Bronchial epithelial cell (primary cell): ENCODE measurements at regions not wholly inside any gene's neighbourhood (a gene's known extent, or its start where the extent isn't known, plus 50 kb on each side); places are given as distances from the start of the nearest gene placed in this dataset.
A peak's percentile ranks its signal among the peaks of the same experiment; 100 is the strongest.

Source experiments
- DNase-seq: peaks from one replicate; pipeline ENCODE4 v3.0.0-alpha.2; 2010; ENCODE audit warnings: low read depth
- FAIRE-seq: peaks from 2 replicates; lab custom pipeline; 2011; peaks lifted over from hg19 to GRCh38; lab: Jason Lieb, UNC
- H3K27me3 ChIP-seq: 2 replicates; pipeline ENCODE4 v1.5.1; 2011; ENCODE audit warnings: low read length; ENCODE audit not compliant: control insufficient read depth, insufficient read depth
- H3K36me3 ChIP-seq: 2 replicates; pipeline ENCODE4 v1.5.1; 2011; ENCODE audit warnings: low read length; ENCODE audit not compliant: control insufficient read depth, insufficient read depth
- H3K4me3 ChIP-seq: 2 replicates; pipeline ENCODE4 v1.5.1; 2011; ENCODE audit warnings: mild to moderate bottlenecking, low read depth, low read length, control low read depth
- TF ChIP-seq, protein P1 (sequence below): IDR thresholded peaks from 2 replicates; pipeline ENCODE4 v1.5.1; 2011; ENCODE audit warnings: mild to moderate bottlenecking, moderate library complexity, low read length, control low read depth, inconsistent platforms; ENCODE audit not compliant: insufficient read depth, severe bottlenecking

DNA sequence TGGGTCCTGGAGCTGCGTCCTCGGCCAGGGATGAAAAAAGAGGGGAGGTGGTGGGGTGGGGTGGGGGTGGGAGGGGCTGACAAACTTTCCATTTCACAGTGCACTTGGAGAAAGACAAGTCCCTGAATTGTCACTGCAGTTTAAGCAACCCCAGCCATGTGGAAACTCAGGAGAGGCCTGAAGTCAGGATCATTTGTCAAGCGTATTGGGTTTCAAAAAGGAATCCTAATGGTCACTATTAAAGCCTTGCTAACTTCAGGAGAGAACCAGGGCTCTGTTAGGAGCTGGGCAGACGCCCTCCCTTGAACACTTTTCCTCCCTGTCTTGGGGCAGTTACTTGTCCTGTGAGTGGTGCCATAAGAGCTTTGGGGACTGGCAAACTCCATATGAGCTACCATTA, 159.9 kb downstream of the FNDC1 start:
- TF ChIP-seq, protein P1, sequence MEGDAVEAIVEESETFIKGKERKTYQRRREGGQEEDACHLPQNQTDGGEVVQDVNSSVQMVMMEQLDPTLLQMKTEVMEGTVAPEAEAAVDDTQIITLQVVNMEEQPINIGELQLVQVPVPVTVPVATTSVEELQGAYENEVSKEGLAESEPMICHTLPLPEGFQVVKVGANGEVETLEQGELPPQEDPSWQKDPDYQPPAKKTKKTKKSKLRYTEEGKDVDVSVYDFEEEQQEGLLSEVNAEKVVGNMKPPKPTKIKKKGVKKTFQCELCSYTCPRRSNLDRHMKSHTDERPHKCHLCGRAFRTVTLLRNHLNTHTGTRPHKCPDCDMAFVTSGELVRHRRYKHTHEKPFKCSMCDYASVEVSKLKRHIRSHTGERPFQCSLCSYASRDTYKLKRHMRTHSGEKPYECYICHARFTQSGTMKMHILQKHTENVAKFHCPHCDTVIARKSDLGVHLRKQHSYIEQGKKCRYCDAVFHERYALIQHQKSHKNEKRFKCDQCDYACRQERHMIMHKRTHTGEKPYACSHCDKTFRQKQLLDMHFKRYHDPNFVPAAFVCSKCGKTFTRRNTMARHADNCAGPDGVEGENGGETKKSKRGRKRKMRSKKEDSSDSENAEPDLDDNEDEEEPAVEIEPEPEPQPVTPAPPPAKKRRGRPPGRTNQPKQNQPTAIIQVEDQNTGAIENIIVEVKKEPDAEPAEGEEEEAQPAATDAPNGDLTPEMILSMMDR, result no peak
- FAIRE-seq, result no peak
- no peak for DNase-seq
- no peaks in the 10 kb centered on the region for H3K36me3 ChIP-seq
- no peaks in the 10 kb centered on the region for H3K27me3 ChIP-seq
- H3K4me3 ChIP-seq, result no peak overlapping the region

DNA sequence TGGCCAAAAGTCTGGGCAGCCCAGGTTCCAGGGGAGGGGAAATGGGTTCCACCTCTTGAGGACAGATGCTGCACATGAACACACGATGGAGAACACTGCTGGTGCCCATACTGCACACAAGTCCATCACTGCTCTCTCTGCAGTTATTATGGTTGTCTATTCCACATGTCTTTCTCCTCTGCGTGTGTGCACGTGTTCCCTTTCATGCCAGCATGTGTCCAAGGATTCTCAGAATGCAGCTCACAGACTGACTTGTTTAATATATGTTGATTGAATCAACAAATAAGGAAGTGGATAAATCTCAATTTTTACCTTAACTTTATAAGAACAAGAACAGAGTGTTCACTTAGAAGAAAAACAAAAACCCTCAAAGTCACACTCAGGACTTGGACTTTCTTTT, 158.9 kb downstream of the FNDC1 start:
- Histone ChIP-seq H3K36me3 (no peaks in the 10 kb centered on the region), H3K27me3 (no peaks in the 10 kb centered on the region), H3K4me3 (no peak overlapping the region)
- TF ChIP-seq, protein P1, result no peak
- peak; percentile 13 for FAIRE-seq
- no peak for DNase-seq

DNA sequence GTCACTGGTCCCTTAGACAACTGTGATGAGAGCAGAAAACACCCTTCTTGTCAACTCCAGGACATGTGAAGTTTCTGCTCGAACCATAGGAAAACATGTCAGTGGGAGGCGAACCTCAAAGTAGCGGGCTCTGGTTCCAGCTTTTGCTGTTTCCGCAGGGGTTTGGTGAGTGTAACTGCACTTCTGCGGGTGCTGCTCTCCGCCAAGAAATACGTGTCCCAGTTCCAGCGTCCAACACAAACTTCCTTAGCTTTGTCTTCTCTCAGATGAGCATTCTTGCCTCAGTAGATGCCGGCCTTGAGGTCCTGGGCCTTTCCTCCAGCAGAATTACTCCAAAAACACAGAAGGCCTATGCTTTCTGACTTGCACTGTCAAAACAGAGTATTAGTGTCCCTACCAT, 156.3 kb downstream of the FNDC1 start:
- TF ChIP-seq, protein P1, result no peak
- Histone ChIP-seq H3K27me3 (no peaks in the 10 kb centered on the region), H3K36me3 (no peaks in the 10 kb centered on the region), H3K4me3 (no peak overlapping the region)
- DNase-seq, result no peak
- no peak for FAIRE-seq

DNA sequence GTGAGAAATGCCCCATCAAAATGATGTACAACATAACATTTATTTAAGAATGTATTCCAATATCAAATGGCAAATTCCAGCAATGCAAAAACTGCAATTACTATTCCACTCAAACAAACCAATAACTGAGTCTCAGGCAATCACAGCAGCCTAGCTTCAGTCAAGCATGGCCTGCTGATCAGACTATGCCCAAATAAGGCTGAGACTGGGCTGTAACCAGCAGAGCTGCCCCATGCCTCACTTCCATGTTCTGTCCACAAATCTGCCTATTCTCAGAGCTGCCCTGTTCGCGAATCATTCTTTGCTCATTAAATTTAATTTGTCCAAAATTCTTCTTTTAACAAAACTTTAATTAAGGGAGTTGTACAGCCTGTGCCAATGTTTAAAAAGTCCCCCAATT, 155.4 kb downstream of the FNDC1 start:
- FAIRE-seq, result no peak
- DNase-seq, result no peak
- Histone ChIP-seq H3K27me3 (no peaks in the 10 kb centered on the region), H3K4me3 (no peak overlapping the region), H3K36me3 (no peaks in the 10 kb centered on the region)
- TF ChIP-seq, protein P1, result no peak
